AG10803 (cell line): ENCODE measurements at regions not wholly inside any gene's neighbourhood (a gene's known extent, or its start where the extent isn't known, plus 50 kb on each side); places are given as distances from the start of the nearest gene placed in this dataset.

Experiments used
- DNase-seq: peaks from one replicate; pipeline ENCODE4 v3.0.0; 2010; ENCODE audit warnings: low read depth
- H3K4me3 ChIP-seq: 2 replicates; pipeline ENCODE4 v1.5.1; 2011; ENCODE audit warnings: mild to moderate bottlenecking, low read length, control low read depth
- CTCF ChIP-seq: conservative IDR thresholded peaks from 2 replicates; pipeline ENCODE4 v1.5.1; 2011; ENCODE audit warnings: mild to moderate bottlenecking, low read length, control low read depth, inconsistent platforms

GRCh38 chr5:89269721-89270120, 386.7 kb upstream of the MEF2C start:
- no peak overlapping the region for H3K4me3 ChIP-seq
- no peak for DNase-seq
- TF ChIP-seq CTCF: no peak

- peak; percentile 36 for DNase-seq
- no peak for TF ChIP-seq CTCF
- no peak overlapping the region for H3K4me3 ChIP-seq
Measured at GRCh38 chr5:89268460-89268859, 385.5 kb upstream of the MEF2C start.

GRCh38 chr5:89267788-89268187, 384.8 kb upstream of the MEF2C start:
- no peak overlapping the region for H3K4me3 ChIP-seq
- no peak for TF ChIP-seq CTCF
- no peak for DNase-seq

- no peak overlapping the region for H3K4me3 ChIP-seq
- TF ChIP-seq CTCF: no peak
- peak; percentile 89 for DNase-seq
Measured at GRCh38 chr5:89265511-89266179, 382.7 kb upstream of the MEF2C start.

- H3K4me3 ChIP-seq: no peak overlapping the region
- TF ChIP-seq CTCF: no peak
- no peak for DNase-seq
Measured at GRCh38 chr5:89263846-89264245, 380.9 kb upstream of the MEF2C start.

GRCh38 chr5:89262030-89262429, 379.0 kb upstream of the MEF2C start:
- TF ChIP-seq CTCF: no peak
- DNase-seq: no peak
- no peak overlapping the region for H3K4me3 ChIP-seq

GRCh38 chr5:89260254-89260653, 377.3 kb upstream of the MEF2C start:
- no peak for DNase-seq
- H3K4me3 ChIP-seq: no peak overlapping the region
- TF ChIP-seq CTCF: no peak
